SU-DHL-6 (cell line): ENCODE measurements at regions not wholly inside any gene's neighbourhood (a gene's known extent, or its start where the extent isn't known, plus 50 kb on each side); places are given as distances from the start of the nearest gene placed in this dataset.

ENCODE experiments used
- EZH2phosphoT487 ChIP-seq: fragments of 200-600 bp; sonication (generic), shearing (Covaris generic); conservative IDR thresholded peaks from 2 replicates; pipeline ENCODE4 v1.6.1; 2018; ENCODE audit warnings: mild to moderate bottlenecking, antibody characterized with exemption, low read length, moderate library complexity, mixed read lengths
- TF ChIP-seq, protein P1 (sequence below): fragments of 200-600 bp; sonication (generic); IDR thresholded peaks from one replicate; pipeline ENCODE4 v1.5.1; 2017; ENCODE audit warnings: antibody characterized with exemption, mild to moderate bottlenecking, low read length, moderate library complexity; ENCODE audit not compliant: insufficient read depth, poor library complexity, severe bottlenecking

DNA sequence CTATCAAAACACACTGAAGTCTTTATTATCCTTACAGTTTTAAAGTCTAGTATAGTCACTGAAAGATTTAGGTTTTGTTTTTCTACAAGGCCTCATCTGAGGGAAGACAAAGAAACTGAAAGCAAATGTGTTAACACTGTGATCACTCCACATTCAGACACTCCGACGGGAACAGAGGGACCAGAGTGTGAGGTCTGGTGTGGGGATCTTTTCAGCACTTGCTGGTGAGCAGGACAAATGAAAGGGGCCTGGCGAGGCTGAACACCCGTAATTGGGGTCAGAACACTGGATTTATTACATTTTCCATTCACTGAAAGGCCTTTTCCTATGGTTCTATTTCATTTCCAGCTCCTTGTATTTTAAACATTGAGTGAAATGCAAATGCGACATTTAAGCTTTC, 910.5 kb downstream of the CDH11 start:
- TF ChIP-seq, protein P1, sequence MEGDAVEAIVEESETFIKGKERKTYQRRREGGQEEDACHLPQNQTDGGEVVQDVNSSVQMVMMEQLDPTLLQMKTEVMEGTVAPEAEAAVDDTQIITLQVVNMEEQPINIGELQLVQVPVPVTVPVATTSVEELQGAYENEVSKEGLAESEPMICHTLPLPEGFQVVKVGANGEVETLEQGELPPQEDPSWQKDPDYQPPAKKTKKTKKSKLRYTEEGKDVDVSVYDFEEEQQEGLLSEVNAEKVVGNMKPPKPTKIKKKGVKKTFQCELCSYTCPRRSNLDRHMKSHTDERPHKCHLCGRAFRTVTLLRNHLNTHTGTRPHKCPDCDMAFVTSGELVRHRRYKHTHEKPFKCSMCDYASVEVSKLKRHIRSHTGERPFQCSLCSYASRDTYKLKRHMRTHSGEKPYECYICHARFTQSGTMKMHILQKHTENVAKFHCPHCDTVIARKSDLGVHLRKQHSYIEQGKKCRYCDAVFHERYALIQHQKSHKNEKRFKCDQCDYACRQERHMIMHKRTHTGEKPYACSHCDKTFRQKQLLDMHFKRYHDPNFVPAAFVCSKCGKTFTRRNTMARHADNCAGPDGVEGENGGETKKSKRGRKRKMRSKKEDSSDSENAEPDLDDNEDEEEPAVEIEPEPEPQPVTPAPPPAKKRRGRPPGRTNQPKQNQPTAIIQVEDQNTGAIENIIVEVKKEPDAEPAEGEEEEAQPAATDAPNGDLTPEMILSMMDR, result no peak
- no peak for TF ChIP-seq EZH2phosphoT487
